Epithelial cell of proximal tubule (primary cell): ENCODE measurements at regions not wholly inside any gene's neighbourhood (a gene's known extent, or its start where the extent isn't known, plus 50 kb on each side); places are given as distances from the start of the nearest gene placed in this dataset.

Source experiments
- DNase-seq: peaks from one replicate; pipeline ENCODE4 v3.0.0-alpha.2; 2011; ENCODE audit warnings: low read depth
- H3K4me3 ChIP-seq: 2 replicates; pipeline ENCODE4 v1.5.1; 2011; ENCODE audit warnings: low read depth, mild to moderate bottlenecking, low read length
- CTCF ChIP-seq: conservative IDR thresholded peaks from 2 replicates; pipeline ENCODE4 v1.5.1; 2012; ENCODE audit warnings: low read depth, mild to moderate bottlenecking, low read length

- H3K4me3 ChIP-seq: no peak overlapping the region
- no peak for TF ChIP-seq CTCF
- DNase-seq: no peak
Observed at GRCh38 chr17:72264682-72265405, 144.0 kb downstream of the SOX9 start.

DNA sequence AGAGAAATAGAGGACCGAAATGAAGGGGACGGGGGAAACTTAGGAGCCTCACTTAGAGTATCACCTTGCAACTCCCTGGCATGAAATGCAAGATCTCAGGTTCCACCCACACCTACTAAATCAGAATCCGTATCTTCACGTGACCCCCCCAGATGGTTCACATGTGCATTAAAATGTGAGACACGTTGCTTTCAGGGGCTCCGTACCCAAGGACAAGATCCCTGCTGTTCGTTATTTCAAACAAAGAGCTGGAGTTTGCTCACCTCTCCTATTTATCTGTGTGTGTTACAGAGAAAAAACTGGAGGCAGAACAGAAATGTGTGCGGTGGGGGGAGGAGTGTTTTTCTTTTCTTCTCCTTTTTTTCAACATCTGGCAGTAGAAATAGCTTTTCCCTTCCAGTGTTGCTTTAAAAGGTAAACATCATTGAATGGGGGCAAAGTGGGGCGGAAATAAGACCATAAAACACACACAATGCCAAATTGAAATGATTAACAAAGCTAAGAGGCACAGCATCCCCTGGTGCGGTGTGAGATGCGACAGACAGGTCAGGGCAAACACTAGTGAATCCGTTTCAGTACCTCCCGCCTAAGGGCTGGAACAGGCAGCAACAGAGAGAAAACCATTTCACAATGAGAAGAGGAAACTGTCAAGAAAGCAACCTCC is 145.4 kb downstream of the SOX9 start:
- H3K4me3 ChIP-seq: no peak overlapping the region
- TF ChIP-seq CTCF: no peak
- no peak for DNase-seq

DNA sequence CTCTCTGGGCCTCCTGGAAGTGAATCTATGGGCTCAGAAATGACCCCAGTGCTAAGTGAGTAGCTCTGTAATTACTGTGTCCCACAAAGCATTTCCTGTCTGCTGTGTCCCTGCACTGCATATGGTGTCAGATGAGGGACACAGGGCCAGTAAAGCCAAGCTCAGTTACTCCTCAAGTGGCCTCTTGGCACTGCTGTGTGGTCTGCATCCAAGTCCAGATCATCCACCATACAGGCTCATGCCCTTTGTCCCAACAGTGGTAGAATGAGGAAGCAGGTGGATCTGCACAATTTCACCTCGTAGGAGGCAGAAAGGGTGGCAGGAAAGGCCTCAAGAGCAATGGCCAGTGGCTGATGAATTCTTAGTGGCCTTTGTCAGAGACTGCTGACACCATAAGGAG is 146.8 kb downstream of the SOX9 start:
- DNase-seq: no peak
- H3K4me3 ChIP-seq: no peak overlapping the region
- no peak for TF ChIP-seq CTCF

DNA sequence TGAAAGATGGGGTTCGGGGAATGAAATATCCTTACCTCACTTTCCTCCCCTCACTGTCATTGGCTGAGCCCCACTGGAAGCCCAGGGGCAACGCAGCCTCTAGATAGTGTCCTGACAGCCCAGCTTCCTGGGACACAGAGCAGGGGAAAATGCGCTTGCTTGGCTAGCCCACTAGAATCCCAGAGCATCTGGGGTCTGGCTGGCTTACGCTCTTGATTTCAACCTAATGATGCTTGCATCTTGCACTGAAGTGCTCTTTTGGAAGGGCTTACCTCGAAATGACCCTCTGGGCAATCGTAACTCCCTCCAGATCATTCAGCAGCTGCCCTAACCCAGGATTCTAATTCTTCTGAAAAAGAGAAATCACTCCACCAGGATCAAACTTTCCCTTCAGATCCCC is 147.6 kb downstream of the SOX9 start:
- no peak overlapping the region for H3K4me3 ChIP-seq
- TF ChIP-seq CTCF: no peak
- DNase-seq: no peak

DNA sequence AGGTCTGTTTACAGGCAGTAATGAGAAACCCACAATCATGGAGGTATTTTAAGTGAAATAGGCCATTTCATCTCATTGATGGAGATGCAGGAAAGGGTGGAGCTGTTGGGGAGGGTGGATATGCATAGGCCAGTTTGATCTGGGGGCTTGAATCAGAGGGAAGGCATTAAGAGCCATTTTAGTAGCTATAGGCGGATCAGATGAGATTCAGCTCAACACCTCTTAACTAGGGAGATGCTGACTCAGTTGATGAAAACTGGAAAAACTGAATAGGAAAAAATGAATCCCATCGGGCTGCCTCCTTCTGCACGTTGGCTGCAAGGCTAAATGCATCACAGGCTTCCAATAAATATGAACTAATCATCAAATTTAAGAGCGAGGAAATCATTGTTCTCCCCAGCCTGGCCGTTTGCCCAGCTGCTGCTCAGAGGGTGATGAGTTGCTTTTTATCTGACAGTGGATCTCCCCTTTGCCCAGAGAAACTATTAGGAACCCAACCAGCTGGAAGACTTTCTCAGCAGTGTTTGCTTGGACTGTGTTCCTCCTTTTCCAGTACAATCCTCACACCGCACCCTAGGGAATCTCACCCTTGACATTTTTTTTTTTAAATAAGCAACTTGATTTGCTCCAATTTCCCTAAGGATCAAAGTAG is 149.6 kb downstream of the SOX9 start:
- H3K4me3 ChIP-seq: no peak overlapping the region
- DNase-seq: no peak
- TF ChIP-seq CTCF: no peak

- no peak for TF ChIP-seq CTCF
- H3K4me3 ChIP-seq: no peak overlapping the region
- no peak for DNase-seq
Observed at GRCh38 chr17:72271603-72272002, 150.8 kb downstream of the SOX9 start.
